ENCODE measurements at regions not wholly inside any gene's neighbourhood (a gene's known extent, or its start where the extent isn't known, plus 50 kb on each side); places are given as distances from the start of the nearest gene placed in this dataset.

- H3K27ac ChIP-seq (ENCODE audit: low read depth, low read length, severe bottlenecking): no peak overlapping the region
- 86 to 89% methylated on average over 5 to 7 of the region's 9 CpGs for WGBS, 2 experiments (ENCODE audit: insufficient coverage in 2 of 2)
- H3K4me1 ChIP-seq (ENCODE audit: control insufficient read depth, insufficient read depth, low read length, poor library complexity, severe bottlenecking): peaks cover 7% of the 10 kb centered on the region
- no peaks in the 10 kb centered on the region for H3K9me3 ChIP-seq (ENCODE audit: control insufficient read depth, low read length)
- no peaks in the 10 kb centered on the region for H3K36me3 ChIP-seq (ENCODE audit: control insufficient read depth, insufficient read depth, low read length)
- H3K4me3 ChIP-seq (ENCODE audit: extremely low read depth, insufficient read depth, low read length, poor library complexity, severe bottlenecking): no peak overlapping the region
Measured at GRCh38 chr11:45428116-45428515, 142.0 kb upstream of the SYT13 start.

GRCh38 chr11:45424411-45425180 lies 138.5 kb upstream of the SYT13 start:
- H3K4me3 ChIP-seq (ENCODE audit: extremely low read depth, insufficient read depth, low read length, poor library complexity, severe bottlenecking): no peak overlapping the region
- H3K9me3 ChIP-seq (ENCODE audit: control insufficient read depth, low read length): no peaks in the 10 kb centered on the region
- no peak overlapping the region for H3K27ac ChIP-seq (ENCODE audit: low read depth, low read length, severe bottlenecking)
- H3K36me3 ChIP-seq (ENCODE audit: control insufficient read depth, insufficient read depth, low read length): no peaks in the 10 kb centered on the region
- H3K4me1 ChIP-seq (ENCODE audit: control insufficient read depth, insufficient read depth, low read length, poor library complexity, severe bottlenecking): peaks cover 7% of the 10 kb centered on the region
- WGBS, 2 experiments (ENCODE audit: insufficient coverage in 2 of 2): 78 to 82% methylated on average over 8 to 9 of the region's 9 CpGs

- Histone ChIP-seq H3K4me1 (ENCODE audit: control insufficient read depth, insufficient read depth, low read length, poor library complexity, severe bottlenecking) (peaks cover 7% of the 10 kb centered on the region), H3K9me3 (ENCODE audit: control insufficient read depth, low read length) (no peaks in the 10 kb centered on the region), H3K36me3 (ENCODE audit: control insufficient read depth, insufficient read depth, low read length) (no peaks in the 10 kb centered on the region), H3K27ac (ENCODE audit: low read depth, low read length, severe bottlenecking) (no peak overlapping the region), H3K4me3 (ENCODE audit: extremely low read depth, insufficient read depth, low read length, poor library complexity, severe bottlenecking) (no peak overlapping the region)
- 56 to 85% methylated on average over 6 to 7 of the region's 9 CpGs for WGBS, 2 experiments (ENCODE audit: insufficient coverage in 2 of 2)
Measured at GRCh38 chr11:45423475-45424120, 137.5 kb upstream of the SYT13 start.

- WGBS, 2 experiments (ENCODE audit: insufficient coverage in 2 of 2): 88 to 92% methylated on average over 5 to 6 of the region's 6 CpGs
- no peak overlapping the region for H3K4me3 ChIP-seq (ENCODE audit: extremely low read depth, insufficient read depth, low read length, poor library complexity, severe bottlenecking)
- H3K27ac ChIP-seq (ENCODE audit: low read depth, low read length, severe bottlenecking): no peak overlapping the region
Measured at GRCh38 chr11:45423036-45423435, 136.9 kb upstream of the SYT13 start.

DNA sequence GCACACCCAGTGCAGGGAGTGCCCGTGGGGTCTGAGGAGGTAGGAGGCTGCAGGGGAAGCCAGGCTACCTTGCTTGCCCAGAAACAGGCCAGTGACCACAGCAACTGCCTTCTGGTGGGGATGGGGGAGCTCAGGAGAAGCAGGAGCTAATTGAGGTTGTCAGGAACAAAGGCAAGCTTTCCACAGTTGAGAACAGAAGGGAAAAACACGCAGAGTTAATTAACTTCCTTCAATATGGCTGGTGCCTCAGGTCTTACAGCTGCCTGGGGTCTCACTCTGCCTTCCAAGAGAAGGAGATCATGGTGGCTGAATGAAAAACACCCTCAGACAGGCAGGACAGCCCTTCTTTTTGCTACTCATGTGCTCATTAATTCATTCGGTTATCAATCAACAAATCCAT lies 127.9 kb upstream of the SYT13 start:
- Histone ChIP-seq H3K4me1 (ENCODE audit: control insufficient read depth, insufficient read depth, low read length, poor library complexity, severe bottlenecking) (peaks cover 35% of the 10 kb centered on the region), H3K36me3 (ENCODE audit: control insufficient read depth, insufficient read depth, low read length) (no peaks in the 10 kb centered on the region), H3K27ac (ENCODE audit: low read depth, low read length, severe bottlenecking) (no peak overlapping the region), H3K9me3 (ENCODE audit: control insufficient read depth, low read length) (no peaks in the 10 kb centered on the region), H3K4me3 (ENCODE audit: extremely low read depth, insufficient read depth, low read length, poor library complexity, severe bottlenecking) (no peak overlapping the region)
- WGBS, 2 experiments (ENCODE audit: insufficient coverage in 2 of 2): 87 to 100% methylated on average over 2 of the region's 3 CpGs

More at GRCh38 chr11:45423036-45423435, 136.9 kb upstream of the SYT13 start:
- Histone ChIP-seq H3K36me3 (ENCODE audit: control insufficient read depth, insufficient read depth, low read length) (no peaks in the 10 kb centered on the region), H3K4me1 (ENCODE audit: control insufficient read depth, insufficient read depth, low read length, poor library complexity, severe bottlenecking) (peaks cover 7% of the 10 kb centered on the region), H3K9me3 (ENCODE audit: control insufficient read depth, low read length) (no peaks in the 10 kb centered on the region)

- H3K4me3 ChIP-seq (ENCODE audit: extremely low read depth, insufficient read depth, low read length, poor library complexity, severe bottlenecking): no peak overlapping the region
- no peak overlapping the region for H3K27ac ChIP-seq (ENCODE audit: low read depth, low read length, severe bottlenecking)
- no peaks in the 10 kb centered on the region for H3K36me3 ChIP-seq (ENCODE audit: control insufficient read depth, insufficient read depth, low read length)
- H3K4me1 ChIP-seq (ENCODE audit: control insufficient read depth, insufficient read depth, low read length, poor library complexity, severe bottlenecking): peaks cover 36% of the 10 kb centered on the region
- 78 to 85% methylated on average over 5 of the region's 8 CpGs for WGBS, 2 experiments (ENCODE audit: insufficient coverage in 2 of 2)
- no peaks in the 10 kb centered on the region for H3K9me3 ChIP-seq (ENCODE audit: control insufficient read depth, low read length)
Measured at GRCh38 chr11:45413156-45413858, 127.2 kb upstream of the SYT13 start.

GRCh38 chr11:45412521-45412920 lies 126.4 kb upstream of the SYT13 start:
- 30 to 37% methylated on average over 5 of the region's 5 CpGs for WGBS, 2 experiments (ENCODE audit: insufficient coverage in 2 of 2)
- H3K9me3 ChIP-seq (ENCODE audit: control insufficient read depth, low read length): no peaks in the 10 kb centered on the region
- H3K4me3 ChIP-seq (ENCODE audit: extremely low read depth, insufficient read depth, low read length, poor library complexity, severe bottlenecking): no peak overlapping the region
- H3K4me1 ChIP-seq (ENCODE audit: control insufficient read depth, insufficient read depth, low read length, poor library complexity, severe bottlenecking): peaks cover 37% of the 10 kb centered on the region
- no peaks in the 10 kb centered on the region for H3K36me3 ChIP-seq (ENCODE audit: control insufficient read depth, insufficient read depth, low read length)
- peak overlapping the region; percentile 3 for H3K27ac ChIP-seq (ENCODE audit: low read depth, low read length, severe bottlenecking)

DNA sequence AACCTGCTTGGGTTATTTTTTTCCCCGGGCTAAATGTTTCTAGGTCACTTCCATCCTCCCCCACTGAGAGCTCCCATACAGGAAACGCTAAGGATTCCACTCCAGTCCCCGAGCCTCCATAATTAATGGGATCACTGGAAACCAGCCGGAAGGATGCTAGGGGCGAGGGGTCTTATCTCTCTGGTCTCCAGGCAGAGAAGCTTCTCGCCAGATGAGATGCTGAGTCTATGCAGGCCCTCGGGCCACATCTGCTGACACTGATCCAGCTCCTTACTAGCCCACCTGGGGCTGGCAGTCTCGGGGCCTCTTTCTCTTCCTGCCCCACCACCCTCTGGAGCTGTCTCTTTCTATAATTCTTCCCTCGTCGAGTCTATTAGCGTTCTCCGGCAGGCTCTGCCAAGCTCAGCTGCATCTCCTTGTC lies 125.9 kb upstream of the SYT13 start:
- H3K4me1 ChIP-seq (ENCODE audit: control insufficient read depth, insufficient read depth, low read length, poor library complexity, severe bottlenecking): peaks cover 37% of the 10 kb centered on the region
- H3K4me3 ChIP-seq (ENCODE audit: extremely low read depth, insufficient read depth, low read length, poor library complexity, severe bottlenecking): no peak overlapping the region
- WGBS, 2 experiments (ENCODE audit: insufficient coverage in 2 of 2): 15% methylated on average over 5 to 10 of the region's 12 CpGs
- H3K36me3 ChIP-seq (ENCODE audit: control insufficient read depth, insufficient read depth, low read length): no peaks in the 10 kb centered on the region
- no peaks in the 10 kb centered on the region for H3K9me3 ChIP-seq (ENCODE audit: control insufficient read depth, low read length)
- peak overlapping the region; percentile 70 for H3K27ac ChIP-seq (ENCODE audit: low read depth, low read length, severe bottlenecking)

DNA sequence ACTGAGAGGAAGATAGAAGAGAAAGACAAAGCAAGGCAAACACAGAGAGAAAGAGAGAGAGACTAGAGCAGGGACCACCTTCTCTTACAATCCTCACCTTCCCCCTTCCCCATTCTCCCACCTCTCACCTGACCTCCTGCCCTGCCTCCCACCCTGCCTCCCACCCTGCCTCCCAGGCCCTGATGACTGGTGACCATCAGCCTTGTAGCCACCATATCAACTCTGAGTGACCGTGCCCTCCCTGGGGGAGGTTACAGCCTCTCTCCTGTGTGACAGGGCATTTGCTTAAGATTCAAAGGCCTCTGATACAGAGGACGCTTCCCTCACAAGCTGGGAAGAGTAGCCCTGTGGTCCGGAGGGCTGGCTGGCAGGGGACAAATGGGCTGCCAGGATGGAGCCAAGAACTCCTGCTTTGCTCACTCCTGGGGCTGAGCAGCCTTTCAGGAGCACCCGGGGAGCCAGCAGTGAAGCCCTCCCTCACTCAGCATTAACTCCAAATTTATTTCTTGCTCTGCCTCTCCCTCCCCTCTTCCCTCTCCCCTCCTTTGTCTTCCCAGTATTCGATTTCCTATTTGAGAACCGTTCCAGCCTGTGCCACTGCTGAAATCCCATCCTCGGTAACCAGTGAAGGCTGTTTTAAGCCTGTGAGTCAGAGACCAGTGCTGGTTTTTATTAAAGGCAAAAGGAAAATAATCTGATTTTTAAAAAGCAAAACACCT lies 125.2 kb upstream of the SYT13 start:
- Histone ChIP-seq H3K4me1 (ENCODE audit: control insufficient read depth, insufficient read depth, low read length, poor library complexity, severe bottlenecking) (peaks cover 37% of the 10 kb centered on the region), H3K27ac (ENCODE audit: low read depth, low read length, severe bottlenecking) (peak overlapping the region; percentile 70), H3K36me3 (ENCODE audit: control insufficient read depth, insufficient read depth, low read length) (no peaks in the 10 kb centered on the region), H3K9me3 (ENCODE audit: control insufficient read depth, low read length) (no peaks in the 10 kb centered on the region), H3K4me3 (ENCODE audit: extremely low read depth, insufficient read depth, low read length, poor library complexity, severe bottlenecking) (no peak overlapping the region)
- WGBS, 2 experiments (ENCODE audit: insufficient coverage in 2 of 2): 0 to 14% methylated on average over 4 of the region's 7 CpGs

DNA sequence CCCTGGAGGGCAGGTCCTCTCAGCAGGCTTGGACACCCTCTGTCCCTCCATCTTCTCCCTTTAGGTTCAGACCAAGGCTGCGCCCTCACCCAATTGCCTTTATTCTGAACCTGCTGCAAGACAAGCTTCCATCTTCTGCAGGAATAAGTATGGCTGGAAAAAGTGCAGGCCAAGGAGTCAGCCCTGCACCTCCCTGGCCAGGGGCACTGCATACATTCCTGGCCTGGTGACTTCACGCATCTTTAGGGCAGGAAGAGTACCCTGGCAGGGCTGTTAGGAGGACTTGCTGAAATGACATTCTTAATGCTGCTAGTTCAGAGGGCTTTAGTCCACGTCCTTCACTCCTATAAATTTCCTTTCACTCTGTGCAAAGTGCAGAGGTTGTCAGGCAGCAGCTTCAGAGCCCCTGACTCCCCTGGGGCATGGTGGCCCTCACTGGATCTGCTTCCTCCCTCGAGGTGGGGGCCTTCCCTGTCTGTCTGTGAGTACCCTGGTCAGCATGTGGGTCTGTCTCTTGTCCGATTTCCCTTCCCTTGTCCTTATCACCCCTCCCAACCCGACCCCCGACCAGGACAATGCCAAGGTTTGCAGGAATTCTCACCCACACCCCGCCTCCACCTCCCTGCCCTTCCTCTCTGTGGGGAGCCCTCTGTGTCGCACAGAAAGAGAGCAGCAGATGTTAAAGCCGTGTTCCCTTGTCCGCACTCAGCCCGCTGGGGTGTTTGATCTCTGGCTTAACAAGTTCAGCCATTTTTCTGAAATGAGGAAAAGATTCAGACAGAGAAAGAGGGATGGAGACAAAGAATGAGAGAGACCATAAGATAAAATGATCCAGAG lies 124.5 kb upstream of the SYT13 start:
- peak overlapping the region; percentile 70 for H3K27ac ChIP-seq (ENCODE audit: low read depth, low read length, severe bottlenecking)
- H3K4me3 ChIP-seq (ENCODE audit: extremely low read depth, insufficient read depth, low read length, poor library complexity, severe bottlenecking): no peak overlapping the region
- no peaks in the 10 kb centered on the region for H3K36me3 ChIP-seq (ENCODE audit: control insufficient read depth, insufficient read depth, low read length)
- peaks cover 37% of the 10 kb centered on the region for H3K4me1 ChIP-seq (ENCODE audit: control insufficient read depth, insufficient read depth, low read length, poor library complexity, severe bottlenecking)
- H3K9me3 ChIP-seq (ENCODE audit: control insufficient read depth, low read length): no peaks in the 10 kb centered on the region
- WGBS, 2 experiments (ENCODE audit: insufficient coverage in 2 of 2): 17 to 30% methylated on average over 8 to 10 of the region's 12 CpGs
